GM12878 (cell line): ENCODE measurements at regions not wholly inside any gene's neighbourhood (a gene's known extent, or its start where the extent isn't known, plus 50 kb on each side); places are given as distances from the start of the nearest gene placed in this dataset.

Experiments
- GABPA ChIP-seq: IDR thresholded peaks from 2 replicates; pipeline ENCODE4 v1.6.1; 2014; ENCODE audit warnings: antibody characterized with exemption, low read depth, mild to moderate bottlenecking, inconsistent platforms
- MYC ChIP-seq: IDR thresholded peaks from 2 replicates; pipeline ENCODE4 v1.6.1; 2011; ENCODE audit warnings: mild to moderate bottlenecking, low read length, moderate library complexity, inconsistent platforms; ENCODE audit not compliant: insufficient read depth, insufficient replicate concordance, insufficient read length, severe bottlenecking
- SP1 ChIP-seq: IDR thresholded peaks from one replicate; pipeline ENCODE4 v1.6.1; 2011; ENCODE audit warnings: low read depth, low read length
- TF ChIP-seq, protein P1 (sequence below): IDR thresholded peaks from 2 replicates; pipeline ENCODE4 v1.6.1; 2012; ENCODE audit warnings: low read depth, low read length, improper control_type of control experiment

DNA sequence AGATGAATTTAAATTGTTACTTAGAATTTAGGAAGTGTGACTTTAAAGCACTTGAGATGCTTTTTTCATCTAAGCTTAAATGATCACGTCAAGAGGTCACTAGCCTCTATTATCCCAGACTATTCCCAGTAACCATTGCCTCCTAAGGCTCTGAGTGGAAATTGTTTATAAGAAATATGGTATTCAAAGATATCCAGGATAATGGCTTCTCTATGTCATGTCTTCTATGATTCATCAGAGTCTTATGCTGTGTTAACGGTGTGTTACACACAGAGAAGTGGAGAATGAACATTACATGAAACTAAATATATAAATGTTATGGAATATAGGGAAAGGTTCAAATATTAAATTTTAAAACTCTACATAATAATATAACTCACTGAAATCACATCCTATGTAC, 79.8 kb upstream of the NBEA start:
- TF ChIP-seq SP1 (no peak), GABPA (no peak), MYC (no peak)
- TF ChIP-seq, protein P1, sequence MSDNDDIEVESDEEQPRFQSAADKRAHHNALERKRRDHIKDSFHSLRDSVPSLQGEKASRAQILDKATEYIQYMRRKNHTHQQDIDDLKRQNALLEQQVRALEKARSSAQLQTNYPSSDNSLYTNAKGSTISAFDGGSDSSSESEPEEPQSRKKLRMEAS, result no peak
